Upper lobe of left lung (tissue), 6 donors: ENCODE measurements at regions not wholly inside any gene's neighbourhood (a gene's known extent, or its start where the extent isn't known, plus 50 kb on each side); places are given as distances from the start of the nearest gene placed in this dataset.

ENCODE experiments used
- ATAC-seq, 2 donors: fragments of 200-7000 bp; cut with Tn5 transposase; one replicate each; pipeline ENCODE4 v1.9.1; 2022; ENCODE audit warnings: mild to moderate bottlenecking in 2 of 2, moderate library complexity in 2 of 2; ENCODE audit not compliant: low FRiP score in 2 of 2
- DNase-seq, 2 donors: peaks; one replicate each; pipeline ENCODE4 v3.0.0-alpha.2; 2019 to 2020
- H3K27ac ChIP-seq, 4 donors: fragments of 200-600 bp; sonication (generic); one replicate each; pipeline ENCODE4 v1.5.1; 2016 to 2019
- H3K27me3 ChIP-seq, 4 donors: fragments of 200-600 bp; sonication (generic); one replicate each; pipeline ENCODE4 v1.5.1; 2017 to 2019
- H3K36me3 ChIP-seq, 4 donors: fragments of 200-600 bp; sonication (generic); one replicate each; pipeline ENCODE4 v1.5.1; 2016 to 2019
- H3K4me1 ChIP-seq, 4 donors: fragments of 200-600 bp; sonication (generic); one replicate each; pipeline ENCODE4 v1.5.1; 2018 to 2019
- H3K4me3 ChIP-seq, 4 donors: fragments of 200-600 bp; sonication (generic); one replicate each; pipeline ENCODE4 v1.5.1; 2017 to 2019; ENCODE audit warnings: mild to moderate bottlenecking in 2 of 4, moderate library complexity in 1 of 4
- H3K9me3 ChIP-seq, 4 donors: fragments of 200-600 bp; sonication (generic); one replicate each; pipeline ENCODE4 v1.5.1; 2018 to 2019
- EP300 ChIP-seq, 4 donors: sonication (generic); formaldehyde crosslinking; IDR thresholded peaks; one replicate each; pipeline ENCODE4 v1.5.1; 2017; ENCODE audit warnings: antibody characterized with exemption in 4 of 4, control low read depth in 2 of 4
- POLR2A ChIP-seq, 4 donors: fragments of 450-650 bp; IDR thresholded peaks; one replicate each; pipeline ENCODE4 v1.5.1; 2016 to 2017; ENCODE audit warnings: antibody characterized with exemption in 4 of 4, mild to moderate bottlenecking in 2 of 4
- POLR2AphosphoS5 ChIP-seq, 2 donors: sonication (generic); formaldehyde crosslinking; IDR thresholded peaks; one replicate each; pipeline ENCODE4 v1.5.1; 2017; ENCODE audit warnings: antibody characterized with exemption in 2 of 2
- WGBS, 2 donors: methylation state at CpG; one replicate each; pipeline ENCODE4 v1.1.5; 2017 to 2018; 5-methylcytosine and 5-hydroxymethylcytosine counted together
- TF ChIP-seq, protein P1 (sequence below), 6 experiments: fragments of 450-650 bp in 4 of 6; fragments of 200-600 bp in 2 of 6; sonication (generic) in 2 of 6; IDR thresholded peaks; one replicate each; pipeline ENCODE4 v1.5.1; 2016 to 2019; ENCODE audit warnings: antibody characterized with exemption in 6 of 6
- donor health status: DM: no; HTN: no; CAD: no; lungs with moderate emphysema.
- donor health status: DM: no; HTN: yes; CAD: no; lungs with severe emphysema.

DNA sequence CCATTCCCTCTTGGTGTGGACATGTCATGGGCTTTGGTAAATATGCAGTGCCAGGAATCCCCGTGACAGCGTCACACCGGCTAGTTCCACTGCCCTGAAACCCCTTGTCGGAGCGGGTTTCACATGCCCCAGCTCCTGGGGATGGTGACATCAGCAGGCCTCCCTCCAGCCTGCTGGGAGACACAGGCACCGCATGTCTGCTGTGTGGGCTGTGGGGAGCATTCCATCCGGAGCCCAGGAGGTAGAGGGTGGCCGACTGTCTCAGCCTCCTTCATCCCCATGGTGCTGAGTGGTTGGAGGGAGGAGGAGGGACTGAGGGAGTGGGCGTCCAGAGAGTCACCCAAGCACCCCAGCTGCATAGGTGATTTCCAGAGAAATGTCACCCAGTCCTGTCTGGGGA, 1161.1 kb downstream of the BRD1 start:
- DNase-seq (peak in 1 of 2 donors; percentile 21), ATAC-seq (no peak)

GRCh38 chr22:48665311-48665995, 1162.2 kb downstream of the BRD1 start:
- DNase-seq (peak in 1 of 2 donors; percentile 41), ATAC-seq (no peak)
- Histone ChIP-seq H3K4me1 (no peaks in the 10 kb centered on the region), H3K4me3 (no peak overlapping the region), H3K27ac (no peak overlapping the region), H3K27me3 (no peaks in the 10 kb centered on the region), H3K9me3 (peaks cover 0 to 13% (median 5%) of the 10 kb centered on the region in 4 donors), H3K36me3 (no peaks in the 10 kb centered on the region)
- TF ChIP-seq, protein P1, sequence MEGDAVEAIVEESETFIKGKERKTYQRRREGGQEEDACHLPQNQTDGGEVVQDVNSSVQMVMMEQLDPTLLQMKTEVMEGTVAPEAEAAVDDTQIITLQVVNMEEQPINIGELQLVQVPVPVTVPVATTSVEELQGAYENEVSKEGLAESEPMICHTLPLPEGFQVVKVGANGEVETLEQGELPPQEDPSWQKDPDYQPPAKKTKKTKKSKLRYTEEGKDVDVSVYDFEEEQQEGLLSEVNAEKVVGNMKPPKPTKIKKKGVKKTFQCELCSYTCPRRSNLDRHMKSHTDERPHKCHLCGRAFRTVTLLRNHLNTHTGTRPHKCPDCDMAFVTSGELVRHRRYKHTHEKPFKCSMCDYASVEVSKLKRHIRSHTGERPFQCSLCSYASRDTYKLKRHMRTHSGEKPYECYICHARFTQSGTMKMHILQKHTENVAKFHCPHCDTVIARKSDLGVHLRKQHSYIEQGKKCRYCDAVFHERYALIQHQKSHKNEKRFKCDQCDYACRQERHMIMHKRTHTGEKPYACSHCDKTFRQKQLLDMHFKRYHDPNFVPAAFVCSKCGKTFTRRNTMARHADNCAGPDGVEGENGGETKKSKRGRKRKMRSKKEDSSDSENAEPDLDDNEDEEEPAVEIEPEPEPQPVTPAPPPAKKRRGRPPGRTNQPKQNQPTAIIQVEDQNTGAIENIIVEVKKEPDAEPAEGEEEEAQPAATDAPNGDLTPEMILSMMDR (IDR thresholded peaks at IDR 0.05): no peak
- TF ChIP-seq POLR2A (IDR thresholded peaks at IDR 0.05) (no peak), EP300 (IDR thresholded peaks at IDR 0.05) (no peak), POLR2AphosphoS5 (IDR thresholded peaks at IDR 0.05) (no peak)
- 91 to 94% methylated on average over 22 of the region's 22 CpGs for WGBS, 2 donors

More for the DNA sequence above, 1161.1 kb downstream of the BRD1 start:
- no peaks in the 10 kb centered on the region for H3K4me1 ChIP-seq
- 78 to 91% methylated on average over 9 of the region's 9 CpGs for WGBS, 2 donors
- TF ChIP-seq EP300 (IDR thresholded peaks at IDR 0.05) (no peak), POLR2A (IDR thresholded peaks at IDR 0.05) (no peak), POLR2AphosphoS5 (IDR thresholded peaks at IDR 0.05) (no peak)
- TF ChIP-seq, protein P1 (IDR thresholded peaks at IDR 0.05): no peak
- no peaks in the 10 kb centered on the region for H3K27me3 ChIP-seq
- H3K36me3 ChIP-seq: no peaks in the 10 kb centered on the region
- H3K9me3 ChIP-seq: peaks cover 0 to 15% (median 5%) of the 10 kb centered on the region in 4 donors
- no peak overlapping the region for H3K27ac ChIP-seq
- H3K4me3 ChIP-seq: no peak overlapping the region

DNA sequence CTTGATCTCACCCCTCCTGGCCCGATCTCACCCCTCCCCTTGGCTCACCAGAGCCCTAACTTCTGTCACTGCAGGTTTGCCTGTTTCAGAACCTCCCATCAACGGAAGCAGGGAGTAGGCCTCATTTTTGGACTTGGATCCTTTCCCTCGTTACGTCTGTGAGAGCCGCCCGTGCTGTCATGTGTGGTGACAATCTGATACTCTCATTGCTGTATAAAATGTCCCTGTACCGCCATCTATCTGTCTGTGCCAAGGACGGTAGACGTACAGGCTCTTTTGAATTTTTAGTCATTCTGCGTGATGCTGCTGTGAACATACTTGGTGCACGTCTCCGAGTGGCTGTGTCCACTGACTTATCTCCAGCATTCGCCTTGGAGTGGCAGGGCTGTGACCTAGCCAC, 1163.1 kb downstream of the BRD1 start:
- ATAC-seq (no peak), DNase-seq (no peak)
- Histone ChIP-seq H3K27ac (no peak overlapping the region), H3K27me3 (no peaks in the 10 kb centered on the region), H3K4me1 (no peaks in the 10 kb centered on the region), H3K9me3 (peaks cover 0 to 11% (median 5%) of the 10 kb centered on the region in 4 donors), H3K36me3 (no peaks in the 10 kb centered on the region), H3K4me3 (no peak overlapping the region)
- WGBS, 2 donors: 92 to 96% methylated on average over 12 to 13 of the region's 13 CpGs
- TF ChIP-seq EP300 (IDR thresholded peaks at IDR 0.05) (no peak), POLR2AphosphoS5 (IDR thresholded peaks at IDR 0.05) (no peak), POLR2A (IDR thresholded peaks at IDR 0.05) (no peak)
- TF ChIP-seq, protein P1 (IDR thresholded peaks at IDR 0.05): no peak

DNA sequence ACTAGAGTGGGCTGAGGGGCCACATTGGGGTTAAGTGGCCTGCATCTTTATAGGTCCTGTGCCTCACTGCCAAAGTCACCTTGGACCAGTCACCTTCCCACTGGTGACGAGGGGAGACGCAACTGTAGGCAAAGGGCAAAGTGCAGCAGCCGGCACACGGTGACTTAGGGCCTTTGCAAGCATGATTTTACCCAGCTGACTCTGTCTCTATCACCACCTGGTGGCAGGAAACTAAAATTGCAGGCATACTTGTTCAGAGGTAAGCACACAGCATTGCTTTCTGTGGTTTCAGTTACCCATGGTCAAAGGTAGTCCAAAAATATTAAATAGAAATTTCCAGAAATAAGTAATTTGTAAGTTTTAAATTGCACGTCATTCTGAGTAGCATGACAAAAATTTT, 1164.4 kb downstream of the BRD1 start:
- 74 to 88% methylated on average over 1 to 5 of the region's 5 CpGs for WGBS, 2 donors
- DNase-seq (no peak), ATAC-seq (no peak)
- Histone ChIP-seq H3K27me3 (no peaks in the 10 kb centered on the region), H3K4me1 (no peaks in the 10 kb centered on the region), H3K9me3 (peaks cover 0 to 11% (median 5%) of the 10 kb centered on the region in 4 donors), H3K27ac (no peak overlapping the region), H3K36me3 (no peaks in the 10 kb centered on the region), H3K4me3 (no peak overlapping the region)
- TF ChIP-seq POLR2A (IDR thresholded peaks at IDR 0.05) (no peak), POLR2AphosphoS5 (IDR thresholded peaks at IDR 0.05) (no peak), EP300 (IDR thresholded peaks at IDR 0.05) (no peak)
- TF ChIP-seq, protein P1 (IDR thresholded peaks at IDR 0.05): no peak
